OCI-LY3 (cell line): ENCODE measurements at regions not wholly inside any gene's neighbourhood (a gene's known extent, or its start where the extent isn't known, plus 50 kb on each side); places are given as distances from the start of the nearest gene placed in this dataset.
A peak's percentile ranks its signal among the peaks of the same experiment; 100 is the strongest.

Experiments used
- H2AFZ ChIP-seq: fragments of 200-600, 300-600 bp; shearing (Covaris generic); 2 replicates; pipeline ENCODE4 v1.6.0; 2014; ENCODE audit warnings: antibody characterized with exemption, low read depth, low read length
- H3K27ac ChIP-seq: fragments of 200-600, 300-600 bp; sonication (generic); 2 replicates; pipeline ENCODE4 v1.5.1; 2014; ENCODE audit warnings: mild to moderate bottlenecking, low read length, moderate library complexity, mixed read lengths
- H3K27me3 ChIP-seq: fragments of 200-600, 300-600 bp; sonication (generic); 2 replicates; pipeline ENCODE4 v1.6.1; 2014; ENCODE audit warnings: low read depth, low read length, mixed read lengths
- H3K36me3 ChIP-seq: fragments of 200-600, 300-600 bp; sonication (generic); replicated peaks from 2 replicates; pipeline ENCODE3; 2014; ENCODE audit warnings: low read depth, low read length, mixed read lengths
- H3K4me1 ChIP-seq: fragments of 300-600, 200-600 bp; sonication (generic); 2 replicates; pipeline ENCODE4 v1.6.1; 2014; ENCODE audit warnings: low read length, mixed read lengths
- H3K4me2 ChIP-seq: fragments of 200-600, 300-600 bp; sonication (generic); 2 replicates; pipeline ENCODE4 v1.6.1; 2014; ENCODE audit warnings: low read length, mixed read lengths
- H3K4me3 ChIP-seq: fragments of 300-600, 200-600 bp; sonication (generic); 2 replicates; pipeline ENCODE4 v1.5.1; 2014; ENCODE audit warnings: antibody characterized with exemption, mild to moderate bottlenecking, low read length, moderate library complexity
- H3K79me2 ChIP-seq: fragments of 300-600, 200-600 bp; shearing (Covaris generic); 2 replicates; pipeline ENCODE4 v1.6.1; 2014; ENCODE audit warnings: mild to moderate bottlenecking, low read length, mixed read lengths
- H3K9ac ChIP-seq: fragments of 300-600, 200-600 bp; shearing (Covaris generic); 2 replicates; pipeline ENCODE4 v1.6.0; 2014; ENCODE audit warnings: mild to moderate bottlenecking, low read length, moderate library complexity
- H3K9me3 ChIP-seq: fragments of 200-600, 300-600 bp; shearing (Covaris generic); 2 replicates; pipeline ENCODE4 v1.6.1; 2014; ENCODE audit warnings: low read length, mixed read lengths; ENCODE audit not compliant: insufficient read depth
- H4K20me1 ChIP-seq: fragments of 200-600, 300-600 bp; sonication (generic); 2 replicates; pipeline ENCODE4 v1.6.1; 2016; ENCODE audit warnings: low read length, mixed read lengths; ENCODE audit not compliant: insufficient read depth
- EZH2phosphoT487 ChIP-seq: fragments of 200-600 bp; shearing (Covaris generic); IDR thresholded peaks from 2 replicates; pipeline ENCODE4 v1.6.1; 2018; ENCODE audit warnings: antibody characterized with exemption, mixed run types, low read depth
- TF ChIP-seq, protein P1 (sequence below): fragments of 200-600, 300-600 bp; sonication (generic); IDR thresholded peaks from 2 replicates; pipeline ENCODE4 v1.5.1; 2014; ENCODE audit warnings: antibody characterized with exemption, low read length, low read depth

DNA sequence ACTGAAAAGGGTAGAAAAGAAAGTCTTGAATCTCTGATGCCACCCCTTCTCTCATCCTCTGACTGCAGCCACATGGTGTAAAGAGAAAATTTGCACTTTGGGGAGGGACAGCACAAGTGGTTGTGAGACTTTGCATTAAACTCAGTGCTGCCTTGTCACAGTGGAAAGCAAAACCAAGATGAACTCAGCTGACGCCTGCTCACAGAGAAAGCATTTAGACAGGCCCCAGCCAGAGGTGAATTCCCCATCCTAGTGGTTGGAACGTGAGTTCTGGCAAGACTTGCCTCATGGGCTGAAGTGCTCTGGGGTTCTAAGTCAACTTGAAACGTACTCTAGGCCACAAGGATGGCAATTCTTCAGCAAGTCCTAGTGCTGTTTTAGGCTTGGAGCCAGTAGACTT is 1101.4 kb downstream of the ADGRL3 start:
- Histone ChIP-seq H3K79me2 (no peaks in the 10 kb centered on the region), H3K9ac (no peak overlapping the region), H3K4me1 (no peaks in the 10 kb centered on the region), H3K9me3 (no peaks in the 10 kb centered on the region), H3K36me3 (no peaks in the 10 kb centered on the region), H2AFZ (peak overlapping the region; percentile 22; the same call in 1 of the 2 replicates), H3K27me3 (no peaks in the 10 kb centered on the region), H4K20me1 (no peaks in the 10 kb centered on the region), H3K4me2 (no peak overlapping the region), H3K4me3 (no peak overlapping the region), H3K27ac (no peak overlapping the region)
- TF ChIP-seq EZH2phosphoT487 = no peak
- TF ChIP-seq, protein P1, sequence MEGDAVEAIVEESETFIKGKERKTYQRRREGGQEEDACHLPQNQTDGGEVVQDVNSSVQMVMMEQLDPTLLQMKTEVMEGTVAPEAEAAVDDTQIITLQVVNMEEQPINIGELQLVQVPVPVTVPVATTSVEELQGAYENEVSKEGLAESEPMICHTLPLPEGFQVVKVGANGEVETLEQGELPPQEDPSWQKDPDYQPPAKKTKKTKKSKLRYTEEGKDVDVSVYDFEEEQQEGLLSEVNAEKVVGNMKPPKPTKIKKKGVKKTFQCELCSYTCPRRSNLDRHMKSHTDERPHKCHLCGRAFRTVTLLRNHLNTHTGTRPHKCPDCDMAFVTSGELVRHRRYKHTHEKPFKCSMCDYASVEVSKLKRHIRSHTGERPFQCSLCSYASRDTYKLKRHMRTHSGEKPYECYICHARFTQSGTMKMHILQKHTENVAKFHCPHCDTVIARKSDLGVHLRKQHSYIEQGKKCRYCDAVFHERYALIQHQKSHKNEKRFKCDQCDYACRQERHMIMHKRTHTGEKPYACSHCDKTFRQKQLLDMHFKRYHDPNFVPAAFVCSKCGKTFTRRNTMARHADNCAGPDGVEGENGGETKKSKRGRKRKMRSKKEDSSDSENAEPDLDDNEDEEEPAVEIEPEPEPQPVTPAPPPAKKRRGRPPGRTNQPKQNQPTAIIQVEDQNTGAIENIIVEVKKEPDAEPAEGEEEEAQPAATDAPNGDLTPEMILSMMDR = no peak

DNA sequence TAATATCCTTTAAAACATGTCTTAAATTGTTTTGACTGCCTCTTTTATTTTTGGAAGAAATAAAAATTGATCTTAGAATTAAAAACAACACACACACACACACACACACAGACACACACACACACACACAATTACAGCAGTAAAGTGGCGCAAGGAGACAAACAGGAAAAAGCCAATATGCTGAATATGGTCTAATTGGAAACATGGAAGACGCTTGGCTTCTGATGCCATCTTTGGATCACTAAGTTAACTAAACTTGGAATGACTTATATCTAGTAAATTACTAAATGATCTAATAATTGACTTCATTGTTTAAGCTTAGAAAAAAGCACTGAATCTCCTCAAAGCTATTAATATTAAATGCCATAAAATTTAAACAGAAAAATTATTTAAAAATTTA is 1093.4 kb downstream of the ADGRL3 start:
- Histone ChIP-seq H3K27me3 (no peaks in the 10 kb centered on the region), H3K79me2 (no peaks in the 10 kb centered on the region), H2AFZ (no peak overlapping the region), H3K9ac (no peak overlapping the region), H3K36me3 (no peaks in the 10 kb centered on the region), H3K27ac (no peak overlapping the region), H3K4me3 (no peak overlapping the region), H3K9me3 (no peaks in the 10 kb centered on the region), H3K4me1 (peaks cover 5% of the 10 kb centered on the region), H3K4me2 (no peak overlapping the region), H4K20me1 (no peaks in the 10 kb centered on the region)
- TF ChIP-seq, protein P1 = no peak
- no peak for TF ChIP-seq EZH2phosphoT487

DNA sequence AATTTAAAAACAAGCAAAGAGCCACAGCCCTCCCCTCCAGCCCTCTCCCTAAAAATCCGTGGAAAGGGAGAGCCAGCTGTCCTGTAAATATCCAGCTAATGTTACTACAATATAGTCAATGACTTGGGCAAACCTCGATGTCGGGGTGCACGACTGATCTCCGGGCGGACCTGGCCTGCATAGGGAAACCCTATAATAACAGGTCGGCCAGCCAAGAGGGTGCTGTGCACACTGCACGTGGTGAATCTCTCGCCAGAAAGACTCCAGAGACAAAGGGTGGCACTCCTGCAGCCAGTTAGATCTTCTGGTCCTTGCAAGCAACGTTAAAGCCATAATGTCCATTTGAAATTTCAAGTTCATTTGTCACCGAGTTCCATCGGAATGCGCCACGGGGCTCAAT is 1092.8 kb downstream of the ADGRL3 start:
- H3K9ac ChIP-seq = no peak overlapping the region
- TF ChIP-seq, protein P1 = no peak
- TF ChIP-seq EZH2phosphoT487 = no peak
- H3K36me3 ChIP-seq = no peaks in the 10 kb centered on the region
- no peaks in the 10 kb centered on the region for H4K20me1 ChIP-seq
- H2AFZ ChIP-seq = no peak overlapping the region
- peaks cover 10% of the 10 kb centered on the region for H3K4me1 ChIP-seq
- no peak overlapping the region for H3K4me3 ChIP-seq
- H3K4me2 ChIP-seq = no peak overlapping the region
- H3K9me3 ChIP-seq = no peaks in the 10 kb centered on the region
- no peak overlapping the region for H3K27ac ChIP-seq
- H3K27me3 ChIP-seq = no peaks in the 10 kb centered on the region
- no peaks in the 10 kb centered on the region for H3K79me2 ChIP-seq

DNA sequence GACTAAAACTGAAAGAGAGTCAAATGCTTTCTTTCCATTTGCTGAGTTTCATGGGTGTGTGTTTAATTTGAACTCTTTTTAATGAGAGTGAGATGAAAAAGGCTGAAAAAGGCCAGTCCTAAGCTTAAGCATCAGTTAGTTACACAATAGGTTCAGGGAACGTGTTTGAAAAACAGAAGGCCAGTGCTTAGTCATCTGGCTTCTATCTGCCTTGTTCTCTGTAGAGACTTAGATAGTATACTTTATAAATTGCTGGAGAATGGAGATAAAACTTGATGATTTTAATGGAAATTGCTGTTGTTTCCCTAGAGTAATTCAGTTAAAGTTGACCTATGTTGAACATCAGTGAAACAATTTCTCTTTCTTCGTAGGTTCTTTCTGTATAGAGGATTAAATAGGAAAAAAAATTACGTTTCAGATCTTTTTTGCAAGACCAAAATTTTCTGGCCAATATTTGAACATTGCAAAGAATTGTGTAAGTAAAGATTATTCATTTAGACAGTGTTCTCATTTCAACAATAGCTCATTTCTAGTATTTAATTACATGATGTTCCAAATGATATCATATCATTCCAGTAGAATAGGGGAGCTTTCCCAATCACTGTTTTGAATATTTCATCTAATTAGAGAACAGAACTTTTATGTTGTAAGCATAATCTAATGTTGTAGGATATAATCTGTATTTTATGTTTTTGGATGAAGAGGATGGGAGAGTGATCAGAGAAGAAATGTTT is 1088.8 kb downstream of the ADGRL3 start:
- Histone ChIP-seq H3K27ac (0 out of 2 replicates have a peak overlapping the region, but pooled peaks have one; percentile 6), H3K4me2 (peak overlapping the region; percentile 33), H3K4me3 (no peak overlapping the region), H4K20me1 (no peaks in the 10 kb centered on the region), H3K9ac (no peak overlapping the region), H2AFZ (peak overlapping the region; percentile 29; the same call in 1 of the 2 replicates), H3K4me1 (peaks cover 10% of the 10 kb centered on the region), H3K36me3 (no peaks in the 10 kb centered on the region), H3K27me3 (no peaks in the 10 kb centered on the region), H3K79me2 (no peaks in the 10 kb centered on the region), H3K9me3 (no peaks in the 10 kb centered on the region)
- TF ChIP-seq, protein P1 = no peak
- TF ChIP-seq EZH2phosphoT487 = no peak
